ENCODE measurements at regions not wholly inside any gene's neighbourhood (a gene's known extent, or its start where the extent isn't known, plus 50 kb on each side); places are given as distances from the start of the nearest gene placed in this dataset.

DNA sequence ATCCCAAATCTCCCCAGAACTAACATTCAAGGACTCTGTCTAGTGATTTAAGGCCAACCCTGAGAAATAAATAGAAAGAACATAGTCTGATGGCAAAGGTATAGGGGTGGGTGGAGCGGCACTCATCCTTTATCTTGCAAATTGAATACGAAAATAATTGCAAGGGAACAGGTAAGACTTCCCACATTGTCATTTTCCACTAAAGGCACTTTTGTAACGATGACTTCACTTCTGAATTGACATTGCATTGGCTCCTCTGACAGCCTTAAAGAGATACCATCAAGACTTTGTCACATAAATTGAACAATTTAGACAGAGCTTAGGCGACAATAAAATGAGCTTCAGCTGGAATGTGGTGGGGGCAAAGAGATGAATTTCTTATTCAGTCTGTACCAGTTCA, 75.3 kb upstream of the PLCL2 start:
- no peak for DNase-seq (ENCODE audit: low spot score)

DNA sequence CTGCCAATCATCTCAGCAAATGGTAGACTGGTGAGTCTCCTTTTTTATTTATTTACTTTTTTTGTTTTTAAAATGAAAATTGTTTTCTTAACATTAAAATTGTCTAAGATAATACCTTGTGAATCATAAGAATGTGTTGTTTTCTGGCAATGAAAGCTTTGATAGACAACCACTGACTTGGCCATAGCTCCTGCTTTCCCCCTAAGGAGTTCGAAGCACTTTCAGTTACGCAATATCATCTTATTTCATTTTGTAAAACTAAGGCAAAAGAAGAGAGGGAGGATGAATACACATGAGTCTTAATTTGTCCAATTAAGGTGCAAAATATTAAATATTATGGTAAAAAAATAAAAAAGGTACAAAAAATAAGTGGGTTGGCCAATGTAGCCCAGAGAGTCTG, 74.8 kb upstream of the PLCL2 start:
- DNase-seq (ENCODE audit: low spot score): no peak

DNA sequence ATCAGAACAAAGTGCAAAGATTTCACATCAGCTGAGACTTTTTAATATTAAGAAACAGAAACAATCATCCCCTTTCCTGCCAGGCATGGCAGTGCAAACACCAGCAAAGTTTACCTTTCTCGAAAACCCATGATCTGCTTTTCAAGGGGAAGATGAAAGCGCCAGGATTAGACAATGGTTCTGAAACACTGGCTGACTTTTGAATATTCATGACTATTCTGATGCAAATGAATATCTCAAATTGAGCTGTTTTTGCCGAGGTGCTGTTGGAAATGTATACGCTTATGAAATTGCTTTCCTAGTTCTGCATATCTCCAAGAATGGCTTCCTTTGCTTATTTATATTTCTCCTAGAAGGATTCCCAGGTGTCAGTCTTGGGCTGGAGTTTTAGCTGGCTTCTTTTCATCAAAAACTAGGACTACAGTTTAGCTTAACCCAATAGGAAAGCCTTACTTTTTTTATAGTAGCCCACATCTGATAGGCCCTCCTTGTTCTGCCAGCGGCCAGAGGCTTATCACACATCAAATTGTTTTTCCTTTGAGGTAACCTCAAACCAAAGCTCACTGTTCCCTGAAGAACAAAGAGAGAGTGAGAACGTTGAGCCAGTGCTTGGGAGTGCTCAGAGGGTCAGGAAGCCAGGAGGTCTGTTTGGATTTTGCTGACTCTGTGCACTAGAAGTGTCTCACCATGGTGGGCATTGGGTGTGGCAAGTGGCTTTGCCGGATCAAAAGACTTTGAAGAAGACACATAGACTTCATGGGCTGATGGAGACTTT, 74.0 kb upstream of the PLCL2 start:
- no peak for DNase-seq (ENCODE audit: low spot score)

DNA sequence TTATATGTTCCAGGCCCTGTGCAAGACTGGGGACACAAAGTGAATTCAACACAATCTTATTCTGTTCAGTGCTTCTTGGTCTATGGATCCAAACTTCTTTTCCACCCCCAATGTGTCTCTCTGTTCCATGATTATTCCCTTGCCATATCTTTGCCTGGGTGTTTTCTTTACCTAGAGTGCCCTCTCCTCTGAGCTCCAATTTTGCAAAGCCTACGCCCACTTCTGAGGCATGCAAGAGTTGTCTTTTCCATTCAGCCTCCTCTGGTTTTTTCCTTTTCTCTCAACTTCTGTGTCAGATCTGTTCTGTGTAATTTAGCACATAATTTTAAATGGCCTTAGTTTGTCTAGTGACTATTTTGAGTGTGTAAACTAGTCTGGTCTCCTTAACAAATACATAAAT, 72.8 kb upstream of the PLCL2 start:
- no peak for DNase-seq (ENCODE audit: low spot score)

DNA sequence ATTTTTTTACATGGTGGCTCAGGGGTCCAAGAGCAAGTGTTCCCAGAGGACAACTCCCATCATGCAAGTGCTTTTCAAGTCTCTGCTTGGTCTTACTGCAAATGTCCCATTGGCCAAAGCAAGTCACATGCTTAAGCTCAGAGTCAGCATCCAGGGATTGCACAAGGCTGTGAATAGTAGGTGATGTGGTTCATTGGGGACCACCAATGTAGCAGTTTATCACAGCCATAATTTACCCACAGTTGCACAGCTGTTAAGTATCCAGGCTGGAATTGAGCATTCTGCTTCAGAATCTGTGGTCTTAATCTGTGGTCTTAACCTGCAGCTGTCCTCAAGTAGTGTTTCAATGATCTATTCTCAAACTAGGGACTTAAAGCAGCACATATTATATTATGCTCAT, 71.4 kb upstream of the PLCL2 start:
- DNase-seq (ENCODE audit: low spot score): no peak

DNA sequence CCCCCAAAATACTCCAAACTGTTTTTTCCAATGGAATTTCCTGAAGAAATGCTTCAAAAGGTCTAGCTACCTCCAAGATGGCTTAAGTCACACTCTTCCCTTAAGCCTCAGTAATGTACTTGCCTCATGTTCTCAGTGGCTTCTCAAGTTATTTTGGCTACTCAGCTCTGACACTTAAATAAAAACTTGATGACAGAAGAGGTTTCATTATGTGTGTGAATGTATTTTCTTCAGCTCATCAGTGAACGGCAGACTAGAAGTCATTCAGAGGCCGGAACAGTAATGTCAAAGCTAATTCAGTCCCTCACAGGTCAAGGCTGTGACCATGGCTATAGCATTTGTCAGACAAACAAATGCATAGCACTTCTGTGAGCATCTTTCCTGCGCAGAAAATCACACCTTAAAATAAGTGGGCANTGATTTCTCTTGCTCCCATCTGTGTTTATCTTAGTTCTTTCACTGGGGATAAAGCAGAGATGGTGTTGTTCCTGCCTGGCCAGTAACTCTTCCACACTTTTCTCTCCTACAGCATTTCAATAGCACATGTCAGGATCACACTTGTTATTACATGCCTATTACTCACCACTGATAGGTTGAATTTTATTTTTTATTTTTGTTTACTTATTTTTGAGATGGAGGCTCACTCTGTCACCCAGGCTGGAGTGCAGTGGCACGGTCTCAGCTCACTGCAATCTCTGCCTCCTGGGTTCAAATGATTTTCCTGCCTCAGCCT, 68.5 kb upstream of the PLCL2 start:
- DNase-seq (ENCODE audit: low spot score): no peak

DNA sequence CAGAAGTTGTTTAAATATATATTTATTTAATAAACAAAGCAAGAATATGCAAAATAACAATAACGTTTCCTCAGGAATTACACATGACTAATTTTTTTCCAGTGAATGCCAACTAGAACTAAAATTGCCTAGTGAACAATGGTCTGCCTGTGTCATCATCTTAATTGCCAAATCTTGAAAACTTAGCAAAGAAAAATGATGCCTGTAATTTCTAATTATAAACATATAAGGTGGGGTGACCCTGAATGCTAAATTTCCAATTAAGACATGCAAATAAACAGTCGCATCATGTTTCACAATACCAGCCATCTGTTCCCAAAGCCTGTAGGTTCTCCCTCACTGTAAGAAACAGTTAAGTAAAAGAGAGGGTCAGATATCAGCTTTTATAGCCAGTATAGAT, 67.6 kb upstream of the PLCL2 start:
- no peak for DNase-seq (ENCODE audit: low spot score)

DNA sequence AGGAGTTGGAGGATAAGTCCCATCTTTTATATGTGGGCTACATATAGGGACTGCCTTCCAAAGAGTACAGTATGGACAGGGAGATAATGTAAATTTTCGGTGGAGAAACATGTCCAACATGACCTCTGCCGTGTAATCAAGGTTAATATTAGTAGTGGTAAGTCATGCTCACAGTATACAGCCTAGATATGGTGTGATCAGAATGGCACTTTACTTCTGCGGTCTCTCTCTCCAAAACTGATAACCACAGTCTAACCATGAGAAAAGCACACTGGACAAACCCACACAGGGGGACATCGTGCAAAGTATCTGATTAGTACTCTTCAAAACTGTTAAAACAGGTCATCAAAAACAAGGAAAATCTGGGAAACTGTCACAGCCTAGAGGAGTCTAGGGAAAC, 66.6 kb upstream of the PLCL2 start:
- no peak for DNase-seq (ENCODE audit: low spot score)

DNA sequence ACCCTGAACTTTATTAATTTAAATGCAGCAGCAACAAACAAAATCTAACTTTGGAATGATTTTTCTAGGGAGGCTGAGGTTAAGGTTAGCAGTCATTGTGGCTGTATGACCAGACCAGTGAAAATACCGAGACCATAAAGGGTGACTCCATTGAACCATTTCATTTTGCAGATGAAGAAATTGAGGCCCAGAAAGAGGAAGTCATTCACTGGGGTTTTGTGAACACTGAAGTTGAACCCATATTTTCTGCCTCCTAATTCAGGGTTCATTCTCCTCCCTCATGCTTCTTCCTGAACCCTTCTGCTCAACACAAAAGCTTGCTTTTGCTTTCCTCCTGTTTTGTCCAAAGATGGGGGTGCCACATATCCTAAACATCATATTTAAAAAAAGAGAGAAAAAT, 65.8 kb upstream of the PLCL2 start:
- DNase-seq (ENCODE audit: low spot score): no peak

DNA sequence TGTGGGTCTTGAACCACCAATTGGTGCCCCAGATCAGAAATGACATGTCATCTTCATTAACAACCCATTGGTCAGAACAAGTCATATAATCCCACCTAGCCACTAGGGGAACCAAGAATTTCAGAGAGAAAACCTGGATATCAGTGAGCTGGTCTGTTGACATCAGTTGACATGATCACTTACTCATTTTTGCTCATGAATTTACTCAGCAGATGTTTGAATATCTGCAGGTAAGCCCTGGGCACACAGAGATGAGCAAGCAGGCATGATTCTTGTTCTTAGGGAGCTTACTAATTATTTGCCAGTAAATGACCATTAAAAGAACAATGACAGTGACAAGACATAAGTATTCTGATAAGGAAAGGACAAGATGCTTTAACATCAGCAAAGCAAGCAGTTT, 64.3 kb upstream of the PLCL2 start:
- no peak for DNase-seq (ENCODE audit: low spot score)

DNA sequence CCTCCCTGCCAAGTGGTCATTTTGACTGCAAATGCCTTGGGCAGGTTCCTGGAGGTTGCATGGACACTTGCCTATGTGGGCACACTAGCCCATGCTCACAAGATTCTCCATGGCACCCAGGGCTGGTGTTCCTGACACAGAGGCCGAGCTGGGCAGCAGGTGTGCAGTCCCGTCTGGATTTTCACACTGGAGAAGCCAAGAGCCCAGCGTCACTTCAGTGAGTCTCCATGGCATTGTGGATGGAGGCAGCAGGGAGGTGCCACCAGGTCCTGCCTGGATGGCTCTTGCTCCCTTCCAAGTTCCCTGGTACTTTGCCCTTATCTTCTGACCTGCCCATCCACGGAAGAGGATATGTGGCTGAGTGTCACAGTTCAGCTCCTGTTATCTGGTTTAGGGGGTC, 63.7 kb upstream of the PLCL2 start:
- no peak for DNase-seq (ENCODE audit: low spot score)

DNA sequence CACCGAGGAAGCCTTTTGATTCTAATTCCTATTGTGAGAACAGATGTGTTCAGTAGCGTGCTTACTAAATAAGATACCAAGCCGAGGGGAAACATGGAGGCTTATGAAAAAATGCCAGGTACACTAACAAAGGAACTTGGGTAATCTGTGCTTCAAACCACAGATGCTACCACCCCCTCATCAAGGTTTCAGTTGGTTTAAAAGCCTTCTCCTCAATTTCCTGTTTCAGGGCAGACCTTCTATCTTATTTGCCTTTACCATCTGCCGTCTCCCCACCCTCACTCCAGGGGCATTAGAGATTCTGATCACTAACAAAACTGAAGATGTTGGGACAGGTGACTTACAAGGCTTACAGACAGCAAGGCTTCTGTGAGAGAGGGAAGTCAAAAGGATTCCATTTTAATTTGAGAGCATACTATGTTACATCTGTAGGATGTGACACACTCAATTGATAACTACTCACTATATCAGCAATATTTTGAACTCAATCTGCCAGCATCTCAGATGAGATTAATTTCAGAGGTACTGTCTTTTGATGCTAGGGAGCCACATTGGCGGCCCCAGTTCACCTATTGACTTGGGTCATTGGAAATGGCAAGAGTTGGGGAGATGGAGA, 60.6 kb upstream of the PLCL2 start:
- no peak for DNase-seq (ENCODE audit: low spot score)

DNA sequence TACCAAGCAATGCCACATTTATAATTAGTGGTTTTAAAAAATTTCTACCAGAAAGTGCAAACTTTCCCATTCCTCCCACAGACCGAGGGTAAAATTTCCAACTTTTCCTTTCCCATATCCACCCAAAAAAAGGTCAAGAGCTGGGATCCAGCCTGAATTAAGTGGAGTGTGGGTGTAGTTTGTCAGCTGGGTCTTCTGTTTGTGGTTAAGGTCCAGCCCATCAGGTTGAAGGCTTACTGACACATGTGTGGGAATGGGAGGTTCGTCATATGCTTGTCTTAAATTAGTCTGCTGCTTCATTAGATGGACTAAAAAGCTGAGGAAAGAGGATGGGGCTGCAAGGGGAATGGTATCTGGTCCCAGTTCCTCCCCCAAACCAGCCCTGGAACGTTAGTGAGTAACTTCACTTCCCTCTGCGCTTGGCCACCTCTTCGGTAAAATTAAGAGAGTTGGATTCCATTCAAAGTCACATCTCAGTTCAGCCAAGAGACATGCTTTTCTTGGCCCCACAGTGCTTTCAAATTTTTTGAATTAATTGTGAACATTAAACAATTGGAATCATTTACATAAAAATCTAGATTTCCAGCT, 59.0 kb upstream of the PLCL2 start:
- DNase-seq (ENCODE audit: low spot score): no peak

DNA sequence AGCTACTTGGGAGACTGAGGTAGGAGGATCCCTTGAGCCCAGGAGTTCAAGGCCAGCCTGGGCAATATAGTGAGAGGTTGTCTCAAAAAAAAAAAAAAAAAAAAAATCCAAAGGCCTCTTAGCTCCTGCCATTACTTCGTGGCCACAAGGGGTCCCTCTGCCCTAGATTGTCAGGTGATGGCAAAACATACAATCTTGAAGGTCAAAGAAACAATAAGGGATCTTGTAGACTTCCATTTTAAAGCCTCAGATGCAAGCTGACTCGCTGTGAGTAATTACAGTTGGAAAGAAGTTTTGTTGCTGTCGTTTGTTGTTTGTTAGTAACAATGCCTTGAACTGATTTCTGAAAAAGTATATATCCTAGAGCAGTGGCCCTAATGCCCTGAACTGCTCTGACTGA, 55.9 kb upstream of the PLCL2 start:
- DNase-seq (ENCODE audit: low spot score): peak; percentile 59

DNA sequence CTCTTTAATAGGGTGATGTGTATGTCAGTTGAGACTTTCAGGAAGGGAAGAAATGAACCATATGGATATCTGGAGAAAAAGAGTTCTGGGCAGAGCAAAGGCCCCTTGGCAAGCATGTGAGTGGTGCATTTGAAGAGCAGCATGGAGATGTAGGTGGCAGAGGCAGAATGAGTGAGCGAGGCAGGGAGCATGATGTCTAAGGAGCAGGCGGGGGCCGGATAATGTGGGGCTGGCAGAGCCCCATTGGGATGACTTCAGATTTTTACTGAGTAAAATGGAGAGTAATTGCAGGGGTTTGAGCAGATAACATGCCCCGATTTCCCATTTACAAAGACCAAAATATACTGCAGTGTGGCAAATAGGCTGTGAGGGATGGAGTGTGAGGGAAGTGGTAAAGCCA, 52.9 kb upstream of the PLCL2 start:
- DNase-seq (ENCODE audit: low spot score): no peak

DNA sequence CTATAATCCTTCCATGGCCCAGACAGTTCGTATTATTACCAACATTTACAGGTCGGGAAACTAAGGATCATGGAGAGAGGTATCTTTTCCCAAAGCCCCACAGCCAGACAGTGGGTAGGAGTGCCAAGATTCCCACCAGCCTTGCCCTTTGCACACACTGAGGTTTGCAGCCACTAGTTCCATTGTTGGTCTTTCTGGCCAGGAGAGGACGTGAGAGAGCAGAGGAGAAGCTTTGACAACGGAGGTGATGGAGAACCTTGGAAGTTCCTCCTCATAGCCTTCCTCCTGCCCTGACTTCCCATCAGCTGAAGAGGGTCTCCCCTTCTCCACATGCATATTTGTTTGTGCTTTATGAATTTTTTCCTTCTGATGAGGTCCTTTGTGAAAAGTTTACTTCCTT, 50.5 kb upstream of the PLCL2 start:
- DNase-seq (ENCODE audit: low spot score): no peak

DNA sequence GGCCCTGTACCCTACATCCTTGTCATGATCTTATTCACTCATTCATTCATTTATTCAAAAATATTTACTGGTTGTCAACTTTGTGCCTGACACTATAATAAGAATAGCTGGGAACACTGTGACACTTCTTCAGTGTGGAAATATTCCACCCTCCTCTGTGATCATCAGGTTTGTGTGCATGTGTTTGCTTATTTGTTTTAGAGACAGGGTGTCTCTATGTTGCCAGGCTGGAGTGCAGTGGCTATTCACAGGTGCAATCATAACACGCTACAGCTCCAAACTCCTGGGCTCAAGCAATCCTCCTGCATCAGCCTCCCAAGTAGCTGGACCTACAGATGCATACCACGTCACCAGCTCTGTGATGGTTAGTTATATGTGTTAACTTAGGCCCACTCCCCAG, 50.0 kb upstream of the PLCL2 start:
- no peak for DNase-seq (ENCODE audit: low spot score)

Measured in iPS-NIHi11 (cell line).